GM12872 (cell line): ENCODE measurements at regions not wholly inside any gene's neighbourhood (a gene's known extent, or its start where the extent isn't known, plus 50 kb on each side); places are given as distances from the start of the nearest gene placed in this dataset.

Experiments
- CTCF ChIP-seq: IDR thresholded peaks from 3 replicates; pipeline ENCODE4 v1.5.1; 2011; ENCODE audit warnings: low read depth, mild to moderate bottlenecking, low read length, moderate library complexity; ENCODE audit not compliant: insufficient read depth

- no peak for TF ChIP-seq CTCF
These were observed 172.7 kb upstream of the SERPINE2 start for GRCh38 chr2:224211791-224212190.

- no peak for TF ChIP-seq CTCF
These were observed 172.0 kb upstream of the SERPINE2 start for GRCh38 chr2:224211181-224211480.

- no peak for TF ChIP-seq CTCF
These were observed 171.4 kb upstream of the SERPINE2 start for GRCh38 chr2:224210286-224211180.

GRCh38 chr2:224209555-224210285, 170.6 kb upstream of the SERPINE2 start:
- TF ChIP-seq CTCF, result no peak

- no peak for TF ChIP-seq CTCF
These were observed 169.4 kb upstream of the SERPINE2 start for GRCh38 chr2:224208443-224208842.

GRCh38 chr2:224208007-224208406, 168.9 kb upstream of the SERPINE2 start:
- no peak for TF ChIP-seq CTCF

GRCh38 chr2:224206816-224207215, 167.7 kb upstream of the SERPINE2 start:
- TF ChIP-seq CTCF, result no peak
